ENCODE measurements at regions not wholly inside any gene's neighbourhood (a gene's known extent, or its start where the extent isn't known, plus 50 kb on each side); places are given as distances from the start of the nearest gene placed in this dataset.

DNA sequence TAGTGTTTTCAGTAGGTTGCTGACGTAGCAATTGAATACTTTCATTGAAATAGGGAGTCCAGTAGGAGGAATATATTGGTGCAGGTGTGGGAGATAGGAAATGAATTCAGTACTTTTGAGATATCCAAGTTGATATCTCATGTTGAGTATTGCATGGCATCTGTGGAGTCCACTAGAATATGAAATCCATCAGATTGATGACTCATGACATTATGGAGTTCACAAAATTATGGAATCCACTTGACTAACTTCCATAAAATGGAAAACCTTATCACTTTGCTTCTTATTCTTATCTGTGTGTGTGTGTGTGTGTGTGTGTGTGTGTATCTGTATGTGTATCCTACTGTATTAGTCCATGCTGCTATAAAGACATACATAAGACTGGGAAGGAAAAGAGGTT, 513.5 kb upstream of the ZEB2 start:
- DNase-seq = no peak

DNA sequence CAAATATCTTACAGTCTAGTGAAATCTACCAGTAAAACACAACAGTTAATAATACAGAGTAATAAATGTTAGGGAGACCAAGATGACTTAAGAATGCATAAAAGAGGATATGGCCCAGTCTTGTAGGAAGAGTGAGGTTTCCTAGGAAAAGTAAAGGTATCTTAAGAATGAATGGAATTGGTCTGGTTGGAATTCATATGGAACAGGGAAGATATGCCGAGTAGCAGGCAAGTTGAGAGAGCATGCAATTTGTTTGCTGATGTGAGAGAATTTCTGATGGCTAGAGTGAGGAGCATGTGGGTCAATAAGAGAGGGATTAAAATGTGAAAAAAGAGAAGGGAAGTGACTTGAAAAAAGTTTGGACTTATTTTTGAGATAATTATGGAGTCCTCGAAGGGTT, 512.9 kb upstream of the ZEB2 start:
- DNase-seq = no peak

DNA sequence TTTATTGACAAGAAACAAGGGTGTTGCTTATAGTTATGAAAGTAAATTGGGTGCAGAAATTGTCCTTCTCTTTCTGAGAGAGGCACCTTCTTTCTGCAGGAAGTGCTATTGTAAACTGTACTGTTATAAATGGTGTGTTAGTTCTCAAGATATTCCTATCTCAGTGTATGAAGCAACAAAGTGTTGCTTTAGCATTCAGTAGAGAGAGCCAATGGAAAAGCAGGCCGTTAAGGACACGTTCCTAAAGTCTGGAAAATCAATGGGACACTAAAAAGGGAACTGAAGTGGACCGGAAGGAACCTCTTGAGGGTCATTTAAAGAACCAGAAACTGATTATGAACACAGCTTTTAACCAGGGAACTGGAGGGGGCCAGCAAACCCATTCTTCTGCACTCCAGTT, 510.0 kb upstream of the ZEB2 start:
- DNase-seq = no peak

DNA sequence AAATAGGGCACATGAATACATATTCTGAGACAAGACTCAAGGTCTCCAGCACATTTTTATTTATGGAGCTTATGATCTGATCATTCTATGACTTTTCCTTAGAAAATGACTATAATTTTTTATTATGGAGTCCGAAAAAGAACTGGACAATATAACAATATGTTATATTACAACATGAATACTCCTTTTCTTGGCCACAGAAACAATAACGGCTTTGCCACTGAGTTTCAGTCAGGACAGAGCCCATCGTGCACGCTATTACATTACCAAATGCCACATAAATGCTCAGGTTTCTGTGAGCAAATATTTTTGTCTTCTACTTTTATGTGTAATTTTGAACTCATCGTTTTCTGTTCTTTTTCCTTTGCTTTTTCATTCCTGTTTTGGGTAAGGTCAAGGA, 509.2 kb upstream of the ZEB2 start:
- DNase-seq = no peak

DNA sequence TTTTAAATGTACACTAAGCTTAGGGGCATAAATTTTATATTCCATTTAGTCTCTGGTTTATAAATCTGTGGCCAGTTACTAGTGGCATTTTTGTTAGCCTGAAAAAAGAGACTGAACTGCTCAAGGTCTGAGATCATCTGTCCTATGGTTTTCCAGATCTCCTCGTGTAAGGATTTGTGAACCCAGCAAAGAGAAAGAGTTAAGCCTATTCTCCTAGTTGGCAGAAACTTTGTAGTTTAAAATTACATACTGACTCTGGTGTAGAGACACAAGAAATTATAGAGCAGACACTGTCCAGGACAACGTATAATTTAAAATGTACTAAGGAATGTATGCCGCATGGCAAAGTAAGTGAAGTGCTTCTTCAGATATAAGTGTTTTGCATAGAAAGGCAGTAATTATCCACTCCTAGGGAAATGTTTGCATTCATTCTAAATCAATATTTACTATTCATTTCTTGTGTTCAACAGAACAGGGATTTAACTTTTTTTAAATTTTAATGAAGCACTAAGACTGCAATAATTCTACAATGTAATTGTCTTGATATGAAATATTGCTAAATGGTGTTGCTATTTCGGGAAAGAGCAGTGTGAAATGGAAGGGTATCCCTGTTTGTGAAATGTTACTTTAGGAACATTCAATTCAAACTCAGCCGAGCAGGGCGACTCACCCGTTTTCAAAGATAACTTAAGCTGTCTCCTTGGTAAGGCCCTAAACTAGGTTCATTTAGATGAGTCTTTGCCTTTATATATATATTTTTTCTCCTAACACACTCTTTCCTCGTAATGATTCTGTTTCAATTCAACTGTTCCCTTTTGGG, 508.4 kb upstream of the ZEB2 start:
- no peak for DNase-seq

DNA sequence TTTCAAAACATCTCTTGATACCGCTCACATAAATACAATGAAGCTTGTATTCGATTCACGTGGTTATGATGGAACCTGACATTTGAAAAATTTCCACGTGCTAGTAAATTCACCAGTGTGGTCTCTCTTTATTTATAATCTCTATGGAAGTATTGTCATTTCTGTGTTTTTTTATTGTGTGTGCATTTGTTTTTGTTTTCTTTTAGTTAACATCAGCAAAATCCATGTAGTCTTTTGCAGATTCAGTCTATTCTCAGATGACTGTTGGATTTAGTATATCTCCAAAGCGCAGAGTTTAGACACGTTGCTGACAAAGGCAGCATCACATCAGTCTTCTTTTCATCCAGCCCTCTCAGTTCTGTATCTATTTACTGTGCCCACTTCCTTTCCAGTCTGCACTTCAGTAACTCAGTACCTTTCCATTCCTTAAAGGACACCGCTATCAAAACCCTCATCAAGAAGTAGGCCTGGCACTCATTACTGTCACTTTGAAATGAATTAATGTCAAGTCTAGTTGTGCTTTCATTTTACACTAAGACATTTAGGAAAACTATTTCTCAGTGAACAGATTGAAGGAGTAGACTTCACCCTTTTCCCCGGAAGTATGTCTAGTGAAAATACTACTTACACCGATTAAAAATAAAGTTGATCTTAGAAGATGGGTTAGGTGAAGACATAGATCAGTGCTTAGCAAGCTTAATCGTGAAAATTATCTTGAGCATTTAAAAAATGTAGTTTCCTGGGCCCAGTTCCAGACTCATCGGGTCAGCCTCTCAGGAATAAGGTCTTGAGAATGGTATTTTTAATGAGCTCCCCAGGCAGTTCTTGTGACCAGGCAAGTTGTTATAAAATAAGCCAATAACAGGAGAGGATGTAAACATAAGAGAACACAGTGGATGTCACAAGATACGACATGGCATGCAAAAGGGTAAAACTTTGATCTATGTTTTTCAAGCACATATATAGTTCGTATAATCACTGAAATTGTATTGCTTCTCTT, 506.8 kb upstream of the ZEB2 start:
- no peak for DNase-seq

DNA sequence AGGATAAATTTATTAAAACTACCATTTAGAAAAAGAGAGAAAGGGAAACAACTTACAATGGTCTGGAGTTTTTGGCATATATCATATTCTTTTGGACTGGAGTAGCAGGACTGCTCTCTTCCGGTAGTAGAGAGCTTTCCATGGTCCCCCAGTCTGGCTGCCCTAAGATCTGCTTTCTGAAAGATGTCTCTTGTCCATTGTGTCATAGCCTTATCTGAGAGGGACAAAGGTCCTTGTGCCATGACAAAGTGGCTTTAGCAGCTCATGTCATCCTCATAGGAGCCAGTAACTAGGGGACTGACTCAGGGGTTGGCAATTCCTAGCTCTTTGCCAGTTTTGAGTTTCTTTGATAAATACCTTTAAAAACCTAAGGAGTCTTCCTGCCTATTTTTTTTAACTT, 505.5 kb upstream of the ZEB2 start:
- no peak for DNase-seq

DNA sequence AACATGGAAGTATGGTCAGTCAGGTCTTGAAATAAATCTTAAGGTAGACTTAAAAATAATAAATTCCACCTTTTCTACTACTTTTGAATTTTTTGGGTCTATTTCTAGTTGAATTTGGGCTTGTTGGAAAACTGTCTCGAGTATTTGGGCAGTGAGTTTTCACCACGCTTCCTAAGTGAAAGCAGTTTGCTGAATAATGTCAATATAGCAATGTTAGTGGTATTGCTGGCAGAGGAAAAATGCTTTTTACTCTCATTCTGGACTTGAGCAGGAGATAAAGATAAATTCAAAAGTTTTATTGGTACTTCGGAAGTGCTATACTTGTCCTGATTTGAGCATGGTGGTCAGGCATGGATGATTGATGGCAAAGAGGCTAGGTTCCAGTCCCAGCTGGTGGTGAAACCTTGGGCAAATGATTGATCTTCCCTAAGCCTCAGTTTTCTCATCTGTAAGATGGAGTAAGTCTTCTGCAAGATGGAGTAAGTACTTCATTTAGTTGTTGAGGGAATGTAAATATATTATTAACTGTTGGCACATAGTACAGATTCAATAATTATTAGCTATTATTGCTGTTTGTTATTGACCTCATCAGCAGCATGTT, 503.5 kb upstream of the ZEB2 start:
- no peak for DNase-seq

DNA sequence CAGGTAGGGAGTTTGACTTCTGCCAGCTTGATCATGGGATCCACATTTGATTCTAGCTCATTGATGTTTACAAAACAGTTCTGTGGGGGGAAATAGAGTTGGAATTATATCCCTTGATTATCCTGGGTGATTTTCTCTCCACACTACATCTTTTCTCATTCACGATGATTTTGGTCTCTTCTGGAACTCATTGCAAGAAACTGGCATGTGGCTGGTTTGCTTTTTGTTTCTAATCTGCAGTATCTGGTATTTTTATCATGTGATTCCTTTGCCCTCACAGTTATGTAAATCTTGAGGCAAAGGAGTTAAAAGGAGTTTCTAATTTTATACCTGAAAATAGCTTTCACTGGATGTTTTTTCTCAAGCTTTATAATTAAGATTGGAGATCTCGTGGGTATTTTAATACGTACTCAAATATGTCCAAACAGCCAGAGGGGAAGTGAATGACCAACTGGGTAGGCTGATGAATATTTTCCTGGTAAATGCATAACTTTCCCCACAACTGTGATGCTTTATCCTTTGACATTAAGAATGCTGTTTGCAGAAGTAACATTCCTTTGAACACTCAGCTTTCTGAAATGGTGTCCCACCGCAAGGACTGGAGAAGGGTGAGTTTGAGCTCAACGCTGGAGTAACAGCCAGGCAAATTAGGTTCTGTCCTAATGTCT, 502.9 kb upstream of the ZEB2 start:
- DNase-seq = no peak

DNA sequence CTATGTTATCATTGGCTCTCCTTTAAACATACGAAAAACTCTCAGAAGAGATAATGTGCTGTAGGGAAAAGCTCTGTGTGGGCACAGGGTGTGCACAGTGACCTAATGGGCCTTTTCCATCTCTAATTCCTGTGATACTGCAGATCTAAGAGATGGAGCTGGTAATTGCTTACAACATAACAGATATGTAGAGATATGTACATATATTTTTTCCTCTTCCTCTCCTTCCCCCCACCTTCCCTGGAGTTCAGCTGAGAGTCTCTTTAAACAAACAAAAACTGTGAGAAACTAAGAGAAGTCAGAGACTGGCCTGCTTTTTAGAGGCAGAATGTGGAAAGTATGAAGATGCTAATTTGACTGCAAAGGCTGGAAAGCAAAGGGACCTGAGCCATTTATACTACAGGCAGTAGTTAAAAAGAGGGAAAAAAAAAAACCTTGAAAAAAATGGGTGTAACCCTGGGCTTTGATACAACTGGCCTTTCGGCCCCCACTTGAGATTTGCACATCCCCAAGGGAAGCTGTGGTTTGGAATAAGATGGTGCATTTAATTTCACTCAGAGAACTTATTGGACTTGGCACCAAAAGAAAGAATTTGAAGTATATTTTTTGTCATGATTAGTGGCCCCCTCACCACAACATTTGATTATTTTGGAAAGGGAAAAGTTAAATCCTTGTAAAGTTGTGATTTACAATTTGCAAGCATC, 502.2 kb upstream of the ZEB2 start:
- DNase-seq = no peak

DNA sequence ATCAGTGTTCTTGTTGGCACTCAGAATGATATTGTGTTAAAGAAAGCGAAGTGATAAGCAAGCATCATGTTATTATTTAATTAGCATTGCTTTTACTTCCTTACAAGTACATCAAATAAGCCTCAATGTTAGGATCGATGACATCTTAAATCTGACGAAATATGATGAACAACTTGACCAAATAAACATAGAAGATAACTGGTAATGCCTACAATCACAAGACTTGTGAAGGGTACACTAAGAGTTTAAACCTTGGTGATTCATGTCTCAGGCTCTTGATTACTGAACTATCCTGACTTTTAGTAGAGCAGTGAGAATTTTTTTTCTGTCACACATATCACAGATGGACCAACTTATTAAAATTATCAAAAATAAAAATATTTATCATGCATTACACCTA, 500.8 kb upstream of the ZEB2 start:
- DNase-seq = no peak

DNA sequence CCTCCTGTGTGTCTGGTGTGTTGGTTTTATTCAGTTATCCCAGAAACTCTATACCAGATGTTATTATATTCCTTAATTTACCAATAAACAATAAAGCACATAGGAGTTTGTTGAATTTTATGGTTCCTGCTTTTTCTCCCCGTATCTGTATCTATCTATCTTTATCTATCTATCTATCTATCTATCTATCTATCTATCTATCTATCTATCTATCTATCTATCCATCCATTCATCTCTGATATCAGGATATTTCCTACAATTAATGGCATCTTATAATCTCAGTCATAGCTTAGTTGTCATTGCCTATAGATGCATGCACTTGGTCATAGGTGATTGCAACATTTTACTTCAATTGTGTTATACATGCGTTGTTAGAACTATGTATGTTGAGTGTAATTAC, 500.2 kb upstream of the ZEB2 start:
- DNase-seq = no peak

DNA sequence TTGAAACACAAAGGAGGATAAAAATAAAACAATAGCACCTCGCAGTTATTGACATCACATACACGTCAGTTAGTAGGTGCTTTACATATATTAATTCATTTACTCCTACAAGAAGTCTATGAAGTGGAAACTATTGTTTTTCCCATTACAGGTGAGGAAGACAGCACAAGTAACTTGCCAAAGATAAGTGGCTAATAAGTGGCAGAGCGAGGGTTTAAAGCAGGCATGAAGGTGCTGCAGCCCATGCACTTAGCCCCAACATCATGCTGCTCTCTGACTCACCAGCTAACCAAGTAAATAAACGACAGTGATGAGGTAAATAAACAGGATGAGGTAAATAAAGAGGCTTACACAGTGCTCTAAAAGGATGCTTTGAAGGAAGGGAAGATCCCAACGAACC, 498.6 kb upstream of the ZEB2 start:
- DNase-seq = no peak

DNA sequence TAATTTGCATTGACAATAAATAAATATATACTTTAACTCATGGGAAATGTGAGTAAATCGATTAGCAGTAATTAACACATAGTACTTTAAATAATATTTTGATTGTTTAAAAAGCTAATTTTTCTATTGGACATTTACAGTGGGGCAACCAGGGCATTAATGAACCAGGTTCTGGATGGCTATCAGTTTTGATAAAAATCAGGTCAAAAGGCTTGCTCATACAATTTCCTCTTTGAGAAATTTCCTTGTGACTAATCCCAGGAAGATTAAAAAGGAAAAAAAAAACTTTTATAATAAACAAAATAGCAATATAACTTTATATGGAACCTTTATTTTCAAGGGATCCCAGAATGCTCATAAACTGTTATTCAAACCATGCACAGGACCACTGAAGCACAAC, 497.2 kb upstream of the ZEB2 start:
- DNase-seq = no peak

DNA sequence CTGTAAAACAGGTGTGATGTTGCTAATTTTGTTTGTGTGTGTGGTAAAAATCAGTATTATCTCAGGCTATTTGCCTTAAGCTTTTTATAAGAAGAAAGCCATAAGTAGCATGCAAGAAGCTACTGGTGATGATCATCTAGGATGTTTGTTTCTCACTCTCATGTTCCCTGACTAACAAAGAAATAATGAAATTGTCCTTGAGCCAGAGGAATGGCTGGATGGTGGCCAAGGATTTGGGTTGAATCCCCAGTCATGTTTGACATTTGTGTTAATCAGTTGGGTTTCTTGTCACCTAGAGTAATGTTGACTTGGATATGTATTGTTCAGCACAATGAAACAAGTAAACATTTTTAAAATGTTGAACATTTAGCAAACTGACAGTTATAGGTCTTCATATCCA, 496.8 kb upstream of the ZEB2 start:
- no peak for DNase-seq

DNA sequence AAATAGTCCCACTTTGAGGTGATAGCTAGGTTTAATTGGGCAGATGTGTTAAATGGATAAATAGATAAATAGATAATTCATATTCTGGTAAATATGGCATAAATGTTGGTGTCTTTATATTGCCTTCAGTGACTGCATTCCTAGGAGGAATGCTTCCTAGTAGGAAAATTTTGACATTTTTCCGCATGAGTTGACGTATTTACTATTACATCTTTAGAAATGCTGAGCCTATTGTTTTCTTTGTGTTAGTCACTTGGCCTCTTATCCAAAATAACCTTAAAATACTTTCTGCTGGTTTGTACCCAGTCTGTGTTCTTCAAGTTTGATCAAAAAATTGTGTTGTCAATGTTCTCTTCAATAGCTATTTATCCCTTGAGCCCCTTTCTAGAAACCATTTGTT, 495.6 kb upstream of the ZEB2 start:
- DNase-seq = no peak

DNA sequence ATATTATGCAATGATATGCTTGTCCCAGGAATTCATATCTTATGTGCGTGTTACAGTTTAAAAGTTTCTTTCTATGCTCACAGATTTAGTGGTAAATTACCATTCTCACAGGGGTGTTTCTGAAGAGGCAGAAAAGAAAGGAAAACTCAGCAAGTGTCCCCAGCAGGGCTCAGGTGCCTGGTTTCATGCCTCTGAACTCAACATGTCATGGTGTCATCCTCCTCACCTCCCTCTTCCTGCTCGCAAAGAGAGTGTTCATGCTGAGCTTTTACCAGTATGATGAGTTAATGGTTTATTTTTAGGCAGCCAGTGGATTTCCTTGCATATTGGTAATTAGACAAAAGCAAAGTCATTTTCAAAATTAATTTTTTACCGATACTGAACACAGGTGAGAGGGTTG, 492.9 kb upstream of the ZEB2 start:
- no peak for DNase-seq

DNA sequence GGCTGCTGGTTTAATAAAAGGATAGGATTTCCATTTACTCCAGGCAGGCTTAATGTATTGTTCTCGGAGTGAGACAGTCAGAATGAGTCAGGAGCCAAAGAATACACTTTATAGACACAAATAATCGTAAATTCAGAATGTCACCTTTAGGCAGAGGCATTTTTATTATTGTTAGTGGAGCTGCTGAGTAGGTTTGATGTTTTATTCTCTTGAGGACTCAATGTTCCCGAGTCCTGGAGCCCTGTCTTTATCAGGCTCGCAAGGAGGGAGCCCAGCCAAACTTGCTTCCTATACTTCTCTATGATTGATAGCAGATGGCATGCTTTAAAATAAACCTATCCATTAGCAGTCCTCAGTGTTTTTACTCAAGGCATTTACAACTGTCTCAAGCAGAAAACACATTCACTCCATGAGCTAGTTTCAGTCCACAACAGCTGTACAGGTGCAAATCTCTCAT, 492.3 kb upstream of the ZEB2 start:
- DNase-seq = no peak

DNA sequence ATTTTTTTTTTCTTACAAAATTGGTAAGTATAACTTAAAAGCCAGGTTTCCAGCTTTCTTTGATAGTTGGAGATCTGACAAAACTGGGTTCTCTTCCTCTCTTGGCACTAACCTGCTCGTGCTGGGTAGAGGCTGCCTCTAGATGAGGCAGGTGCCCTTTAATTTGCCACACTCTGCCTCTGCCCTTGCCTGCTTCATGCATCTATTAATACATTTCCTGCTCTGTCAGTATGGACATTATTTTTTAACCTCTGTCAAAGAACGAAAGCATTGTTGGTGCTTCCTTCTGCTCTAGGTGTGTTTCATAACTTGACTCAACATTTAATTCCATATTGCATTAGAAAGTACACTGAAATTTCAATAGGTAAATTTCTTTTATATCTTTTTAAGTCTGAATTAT, 490.7 kb upstream of the ZEB2 start:
- DNase-seq = no peak

DNA sequence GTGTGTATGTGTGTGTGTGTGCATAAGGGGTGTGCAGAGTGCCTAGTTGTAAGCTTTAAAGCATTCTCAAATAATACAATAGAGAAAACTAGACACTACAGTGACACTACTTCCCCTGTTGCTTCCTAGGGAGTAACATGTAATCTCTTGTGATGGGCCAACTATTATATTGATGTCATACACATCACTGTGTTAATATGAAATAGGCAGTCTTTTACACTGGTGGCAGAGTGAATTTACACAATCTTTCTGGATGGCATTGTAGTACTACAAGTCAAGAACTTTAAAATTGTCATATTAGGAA, 488.0 kb upstream of the ZEB2 start:
- no peak for DNase-seq

DNA sequence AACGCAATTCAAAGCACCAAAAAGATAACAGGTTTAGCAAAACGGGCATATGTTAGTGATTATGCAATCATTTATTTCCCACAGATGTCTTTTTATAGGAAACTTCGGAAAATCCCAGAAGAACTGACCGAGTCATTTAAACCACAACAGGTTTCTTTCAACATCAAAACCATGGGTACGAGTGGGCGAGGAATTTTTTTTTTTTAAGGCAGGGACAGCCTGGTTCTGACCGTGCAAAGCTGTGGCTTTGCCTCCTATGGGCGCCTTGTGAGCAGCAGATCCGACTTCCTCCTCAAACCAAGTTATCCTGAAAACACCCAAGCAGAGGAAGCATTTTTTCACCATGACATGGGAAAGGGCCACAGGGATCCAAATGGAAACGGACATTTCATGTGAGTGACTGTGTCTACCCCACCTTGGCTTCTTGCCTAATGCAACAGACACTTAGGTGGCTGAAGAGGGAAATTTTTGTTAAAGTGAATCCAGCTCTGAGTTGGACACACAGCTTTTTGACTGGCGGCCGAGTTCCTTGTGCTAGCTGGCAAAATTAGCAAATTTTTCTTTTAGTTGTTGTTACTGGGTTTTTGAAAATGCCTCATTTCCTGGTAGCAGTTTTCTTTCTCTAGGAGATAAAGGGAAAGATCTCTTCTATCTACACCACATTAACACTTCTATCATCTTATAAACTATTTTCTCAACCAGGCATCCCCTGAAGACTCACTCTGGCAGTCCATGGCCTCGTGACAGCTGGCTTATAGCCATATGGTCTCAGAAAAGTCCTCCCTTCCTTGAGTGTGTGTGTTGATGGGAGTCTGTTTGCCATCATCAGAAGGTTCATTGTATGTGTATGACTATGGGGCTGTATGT, 487.4 kb upstream of the ZEB2 start:
- DNase-seq = no peak

DNA sequence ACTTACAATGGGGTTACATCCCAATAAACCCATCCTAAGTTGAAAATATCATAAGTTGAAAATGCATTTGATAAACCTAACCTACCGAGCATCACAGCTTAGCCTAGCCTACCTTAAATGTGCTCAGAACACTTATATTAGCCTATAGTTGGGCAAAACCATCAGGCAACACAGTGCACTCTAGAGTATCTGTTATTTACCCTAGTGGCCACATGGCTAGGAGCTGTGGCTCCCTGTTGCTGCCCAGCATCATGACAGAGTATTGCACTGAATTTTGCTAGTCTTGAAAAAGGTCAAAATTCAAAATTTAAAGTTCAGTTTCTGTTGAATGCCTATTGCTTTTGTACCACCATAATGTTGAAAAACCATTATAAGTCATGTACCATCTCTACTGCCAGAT, 482.7 kb upstream of the ZEB2 start:
- DNase-seq = no peak

All from NCI-H524 treated with DMSO at 0.1 percent for 48 hours (cell line).